Neural cell (in vitro differentiated cells): ENCODE measurements at regions not wholly inside any gene's neighbourhood (a gene's known extent, or its start where the extent isn't known, plus 50 kb on each side); places are given as distances from the start of the nearest gene placed in this dataset.

Source experiments
- H2AFZ ChIP-seq: fragments of 200-600, 300-800 bp; sonication (generic), shearing (Covaris generic); 2 replicates; pipeline ENCODE4 v1.6.0; 2014; ENCODE audit warnings: low read depth, mild to moderate bottlenecking, antibody characterized with exemption, low read length, moderate library complexity
- H3F3A ChIP-seq: fragments of 200-600 bp; shearing (Covaris generic); 2 replicates; pipeline ENCODE4 v1.6.1; 2016; ENCODE audit warnings: mild to moderate bottlenecking, moderate library complexity, mixed read lengths, antibody characterized with exemption, low read length; ENCODE audit not compliant: insufficient read depth, poor library complexity, severe bottlenecking
- H3K27ac ChIP-seq: fragments of 200-600, 300-800 bp; sonication (generic), shearing (Covaris generic); 2 replicates; pipeline ENCODE4 v1.5.1; 2014; ENCODE audit warnings: mild to moderate bottlenecking, low read length, moderate library complexity
- H3K27me3 ChIP-seq: fragments of 300-800, 200-600 bp; sonication (generic), shearing (Covaris generic); 2 replicates; pipeline ENCODE4 v1.6.0; 2014; ENCODE audit warnings: mild to moderate bottlenecking, low read depth, low read length, moderate library complexity; ENCODE audit not compliant: insufficient read depth
- H3K36me3 ChIP-seq: fragments of 300-800, 200-600 bp; sonication (generic), shearing (Covaris generic); 2 replicates; pipeline ENCODE4 v1.5.1; 2014; ENCODE audit warnings: mild to moderate bottlenecking, antibody characterized with exemption, low read length, moderate library complexity; ENCODE audit not compliant: insufficient read depth
- H3K4me2 ChIP-seq: fragments of 300-800, 200-600 bp; sonication (generic), shearing (Covaris generic); 2 replicates; pipeline ENCODE4 v1.6.0; 2014; ENCODE audit warnings: mild to moderate bottlenecking, low read length
- H3K4me3 ChIP-seq: fragments of 300-800, 200-600 bp; sonication (generic), shearing (Covaris generic); 2 replicates; pipeline ENCODE4 v1.5.1; 2014; ENCODE audit warnings: mild to moderate bottlenecking, low read length, moderate library complexity
- H3K79me2 ChIP-seq: fragments of 200-600 bp; shearing (Covaris generic); replicated peaks from 2 replicates; pipeline ENCODE4 v1.6.0; 2014; ENCODE audit warnings: mild to moderate bottlenecking, low read length, moderate library complexity; ENCODE audit not compliant: insufficient read depth
- H3K9ac ChIP-seq: fragments of 300-800, 200-600 bp; sonication (generic), shearing (Covaris generic); 2 replicates; pipeline ENCODE4 v1.6.1; 2016; ENCODE audit warnings: mild to moderate bottlenecking, low read length, mixed read lengths
- H3K9me2 ChIP-seq: fragments of 200-600 bp; shearing (Covaris generic); 2 replicates; pipeline ENCODE4 v1.6.1; 2016; ENCODE audit warnings: mild to moderate bottlenecking, low read length, mixed read lengths; ENCODE audit not compliant: insufficient read depth
- H3K9me3 ChIP-seq: fragments of 200-600, 300-800 bp; sonication (generic), shearing (Covaris generic); 2 replicates; pipeline ENCODE4 v1.6.1; 2016; ENCODE audit warnings: mild to moderate bottlenecking, mixed run types, low read length, moderate library complexity, mixed read lengths
- H4K20me1 ChIP-seq: fragments of 200-600 bp; shearing (Covaris generic); 2 replicates; pipeline ENCODE4 v1.6.1; 2016; ENCODE audit warnings: mild to moderate bottlenecking, mixed run types; ENCODE audit not compliant: insufficient read depth
- CTCF ChIP-seq: fragments of 450-650 bp; IDR thresholded peaks from 2 replicates; pipeline ENCODE4 v1.5.1; 2014; ENCODE audit warnings: antibody characterized with exemption, mild to moderate bottlenecking, moderate library complexity; ENCODE audit not compliant: poor library complexity, severe bottlenecking
- EP300 ChIP-seq: fragments of 450-650 bp; conservative IDR thresholded peaks from 2 replicates; pipeline ENCODE4 v1.6.1; 2014; ENCODE audit warnings: antibody characterized with exemption, mild to moderate bottlenecking, moderate library complexity; ENCODE audit not compliant: poor library complexity, severe bottlenecking
- EZH2 ChIP-seq: fragments of 200-600, 300-800 bp; shearing (Covaris generic), sonication (generic); IDR thresholded peaks from 2 replicates; pipeline ENCODE4 v1.6.1; 2014; ENCODE audit warnings: antibody characterized with exemption, low read length, borderline replicate concordance, mild to moderate bottlenecking; ENCODE audit not compliant: insufficient read depth, poor library complexity, severe bottlenecking
- MXI1 ChIP-seq: fragments of 450-650 bp; conservative IDR thresholded peaks from 2 replicates; pipeline ENCODE4 v1.6.1; 2014; ENCODE audit warnings: antibody characterized with exemption, mild to moderate bottlenecking; ENCODE audit not compliant: poor library complexity, severe bottlenecking
- POLR2AphosphoS5 ChIP-seq: IDR thresholded peaks from 2 replicates; pipeline ENCODE4 v1.6.1; 2012
- RAD21 ChIP-seq: fragments of 450-650 bp; conservative IDR thresholded peaks from 2 replicates; pipeline ENCODE4 v1.6.1; 2014; ENCODE audit warnings: antibody characterized with exemption, mild to moderate bottlenecking, moderate library complexity
- REST ChIP-seq: IDR thresholded peaks from 2 replicates; pipeline ENCODE4 v1.6.1; 2012; ENCODE audit warnings: borderline replicate concordance
- SMC3 ChIP-seq: fragments of 450-650 bp; conservative IDR thresholded peaks from 2 replicates; pipeline ENCODE4 v1.6.1; 2014; ENCODE audit warnings: antibody characterized with exemption, mild to moderate bottlenecking, moderate library complexity; ENCODE audit not compliant: poor library complexity
- TAF1 ChIP-seq: IDR thresholded peaks from 2 replicates; pipeline ENCODE4 v1.6.1; 2012; ENCODE audit warnings: low read depth

GRCh38 chr2:9149726-9150567 lies 56.7 kb upstream of the ASAP2 start:
- no peaks in the 10 kb centered on the region for H3K79me2 ChIP-seq
- H2AFZ ChIP-seq, result no peak overlapping the region
- no peak overlapping the region for H3K27ac ChIP-seq
- H3K36me3 ChIP-seq, result no peaks in the 10 kb centered on the region
- no peak overlapping the region for H3K4me3 ChIP-seq
- H3K9me3 ChIP-seq, result no peaks in the 10 kb centered on the region
- no peaks in the 10 kb centered on the region for H3K9me2 ChIP-seq
- no peaks in the 10 kb centered on the region for H4K20me1 ChIP-seq
- no peak overlapping the region for H3K9ac ChIP-seq
- H3K4me2 ChIP-seq, result no peak overlapping the region
- TF ChIP-seq REST (no peak), SMC3 (no peak), POLR2AphosphoS5 (no peak), RAD21 (no peak), TAF1 (no peak), CTCF (no peak), EZH2 (no peak), MXI1 (no peak)
- H3F3A ChIP-seq, result no peaks in the 10 kb centered on the region
- H3K27me3 ChIP-seq, result no peaks in the 10 kb centered on the region

GRCh38 chr2:9149388-9149660 lies 57.3 kb upstream of the ASAP2 start:
- no peaks in the 10 kb centered on the region for H3K9me3 ChIP-seq
- no peak overlapping the region for H3K9ac ChIP-seq
- no peaks in the 10 kb centered on the region for H3K9me2 ChIP-seq
- H3K4me2 ChIP-seq, result no peak overlapping the region
- no peaks in the 10 kb centered on the region for H3K36me3 ChIP-seq
- H3F3A ChIP-seq, result no peaks in the 10 kb centered on the region
- TF ChIP-seq REST (no peak), EP300 (no peak), POLR2AphosphoS5 (no peak), TAF1 (no peak), RAD21 (no peak), SMC3 (no peak), EZH2 (no peak), MXI1 (no peak), CTCF (no peak)
- no peaks in the 10 kb centered on the region for H3K27me3 ChIP-seq
- no peak overlapping the region for H2AFZ ChIP-seq
- H3K79me2 ChIP-seq, result no peaks in the 10 kb centered on the region
- H3K4me3 ChIP-seq, result no peak overlapping the region
- H3K27ac ChIP-seq, result no peak overlapping the region
- no peaks in the 10 kb centered on the region for H4K20me1 ChIP-seq
